HG02759 (cell line): ENCODE measurements at regions not wholly inside any gene's neighbourhood (a gene's known extent, or its start where the extent isn't known, plus 50 kb on each side); places are given as distances from the start of the nearest gene placed in this dataset.

Source experiments
- ATAC-seq: cut with Tn5 transposase; IDR thresholded peaks from one replicate; pipeline ENCODE4 v1.9.1; 2021; ENCODE audit warnings: mild to moderate bottlenecking, moderate library complexity; ENCODE audit not compliant: unreplicated experiment

DNA sequence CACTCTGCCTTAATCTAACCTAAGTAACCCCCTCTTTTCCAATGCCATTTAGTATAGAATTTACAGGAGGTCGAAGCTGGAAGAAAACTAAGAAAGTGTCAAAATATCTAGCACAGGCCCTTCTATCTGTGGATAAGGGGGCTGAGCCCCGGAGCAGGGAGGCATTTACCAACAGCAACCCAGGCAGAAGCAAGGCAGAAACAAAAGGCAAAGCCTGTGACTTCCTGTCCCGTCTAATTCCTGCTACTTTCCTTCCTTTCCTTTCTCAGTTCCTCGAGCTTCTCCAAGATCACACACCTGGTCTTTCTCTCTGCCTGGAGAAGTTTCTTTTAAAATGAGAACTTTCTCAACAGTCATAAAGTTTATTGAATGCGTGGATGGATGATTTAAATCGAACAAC lies 146.0 kb downstream of the FOXA2 start:
- ATAC-seq, result no peak

DNA sequence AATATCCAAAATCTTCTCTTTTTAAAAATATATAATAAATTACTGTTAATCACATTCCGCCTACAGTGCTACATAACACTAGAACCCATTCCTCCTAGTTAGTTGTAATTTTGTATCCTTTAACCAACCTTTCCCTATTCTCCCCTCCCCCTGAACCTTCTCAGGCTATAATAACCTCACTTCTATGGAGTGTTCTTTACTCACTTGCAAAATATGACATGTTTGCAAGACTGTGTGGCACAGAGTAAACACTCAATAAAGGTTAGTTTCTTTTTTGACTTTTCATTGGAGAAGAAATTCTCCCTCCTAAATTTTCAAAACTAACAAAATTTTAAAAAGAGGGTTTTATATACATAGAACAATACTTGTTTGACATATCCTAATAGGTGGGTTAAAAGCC lies 147.0 kb downstream of the FOXA2 start:
- no peak for ATAC-seq

DNA sequence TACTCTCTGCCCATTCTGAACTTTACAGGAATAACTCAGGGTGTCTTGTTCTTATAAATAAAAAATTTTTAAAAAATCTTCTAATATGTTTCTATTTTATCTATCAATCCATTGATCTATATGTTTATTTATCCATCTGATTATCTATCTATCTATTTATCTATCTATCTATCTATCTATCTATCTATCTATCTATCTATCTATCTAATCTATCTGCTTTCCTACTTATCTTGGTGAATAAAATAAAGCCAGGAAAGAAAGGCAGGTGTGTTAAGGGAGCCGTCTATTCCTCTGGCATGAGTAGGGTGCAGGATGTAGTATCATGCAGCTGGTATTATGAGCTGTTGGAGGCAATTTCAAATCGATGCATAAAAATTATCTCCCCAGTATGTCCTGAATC lies 153.0 kb downstream of the FOXA2 start:
- ATAC-seq, result no peak

DNA sequence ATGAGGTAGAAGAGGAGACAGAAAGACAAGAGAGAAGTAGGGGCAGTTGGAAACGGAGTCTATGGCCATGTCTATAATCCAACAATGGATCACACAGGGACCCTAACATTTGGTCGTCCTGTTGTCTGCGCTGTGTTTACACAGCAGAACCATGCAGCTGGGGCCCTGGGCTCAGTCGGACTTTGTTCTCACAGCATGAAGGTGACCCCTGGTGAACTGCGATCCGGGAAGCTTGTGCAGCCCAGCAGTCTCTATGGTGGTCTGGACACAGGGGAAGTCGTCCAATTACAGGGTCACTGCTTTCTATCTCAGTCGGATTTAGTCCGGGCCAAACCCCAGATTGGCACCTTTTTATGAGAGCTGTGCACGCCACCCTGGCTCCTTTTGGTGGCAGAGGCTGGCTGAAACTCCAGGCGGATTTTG lies 153.6 kb downstream of the FOXA2 start:
- no peak for ATAC-seq

DNA sequence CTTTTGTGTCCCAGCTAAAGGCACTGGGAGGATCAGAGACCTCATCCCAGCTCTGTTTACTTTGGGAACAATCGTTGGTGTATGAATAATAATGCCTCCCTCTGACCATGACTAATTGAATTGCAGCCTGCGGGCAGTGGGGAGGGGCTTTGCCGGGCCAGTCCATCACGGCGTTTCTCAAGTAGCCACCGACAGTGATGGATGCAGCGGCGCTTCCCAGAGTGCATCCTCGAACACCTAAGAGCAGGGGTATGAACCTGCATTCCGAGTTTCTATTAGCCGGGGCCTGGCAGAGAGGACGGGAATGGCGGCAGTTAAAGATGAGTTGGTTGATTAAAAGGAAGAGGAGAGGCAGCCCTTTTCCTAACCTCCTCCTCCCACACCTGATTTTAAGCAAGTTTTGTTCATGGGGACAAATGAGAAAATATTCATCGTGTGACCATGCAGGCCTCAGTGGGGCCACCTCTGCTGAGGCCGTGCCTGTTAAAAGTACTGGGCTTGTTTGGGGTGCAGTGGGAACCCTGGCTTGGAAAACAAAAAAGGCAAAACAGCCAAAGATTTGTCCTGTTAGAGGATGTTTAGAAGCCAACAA lies 154.1 kb downstream of the FOXA2 start:
- no peak for ATAC-seq

DNA sequence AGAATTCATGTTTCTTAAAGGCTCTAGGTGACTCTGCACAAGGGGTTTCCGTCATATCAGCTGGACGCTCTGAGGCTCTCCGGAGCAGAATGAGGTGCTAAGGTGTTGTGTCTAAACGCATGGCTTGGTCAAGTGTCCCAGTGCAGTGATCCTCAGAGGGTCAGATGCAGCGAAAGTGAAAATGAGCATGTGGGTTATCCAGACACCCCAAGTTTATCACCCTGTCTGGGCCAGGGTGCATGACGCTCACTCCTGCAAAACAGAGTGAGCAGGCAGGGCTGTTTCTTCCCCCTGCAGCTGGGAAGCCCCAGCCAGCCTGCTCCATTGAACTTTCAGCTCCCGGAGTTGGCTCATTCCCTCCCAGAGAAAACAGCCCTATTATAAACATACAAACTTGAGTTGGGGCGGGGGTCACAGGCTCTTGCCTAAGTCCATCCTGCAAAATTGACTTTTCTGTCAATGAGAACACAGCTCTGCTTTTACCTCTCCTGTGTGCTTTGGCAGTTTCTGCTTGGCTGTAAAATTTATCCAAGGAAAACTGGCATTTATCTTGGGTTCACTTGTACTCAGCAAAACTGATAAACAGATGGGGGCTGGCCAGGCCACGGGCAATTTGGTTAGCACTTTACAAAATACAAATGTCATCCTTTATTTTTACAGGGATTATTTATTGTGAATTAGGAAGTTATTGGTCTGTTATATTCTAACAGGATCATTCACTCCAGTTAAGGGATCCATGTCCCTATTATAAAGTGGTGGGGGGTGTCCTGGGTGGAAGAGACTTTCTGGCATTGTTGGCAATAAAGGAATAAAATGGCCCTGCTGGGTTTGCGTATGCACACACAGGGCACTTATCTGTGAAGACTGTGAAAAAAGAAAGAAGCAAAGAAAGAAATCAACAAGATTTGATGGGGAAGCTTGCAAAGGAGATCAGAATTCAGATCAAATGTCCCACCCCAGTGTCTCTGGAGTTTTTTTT lies 154.9 kb downstream of the FOXA2 start:
- ATAC-seq, result no peak

DNA sequence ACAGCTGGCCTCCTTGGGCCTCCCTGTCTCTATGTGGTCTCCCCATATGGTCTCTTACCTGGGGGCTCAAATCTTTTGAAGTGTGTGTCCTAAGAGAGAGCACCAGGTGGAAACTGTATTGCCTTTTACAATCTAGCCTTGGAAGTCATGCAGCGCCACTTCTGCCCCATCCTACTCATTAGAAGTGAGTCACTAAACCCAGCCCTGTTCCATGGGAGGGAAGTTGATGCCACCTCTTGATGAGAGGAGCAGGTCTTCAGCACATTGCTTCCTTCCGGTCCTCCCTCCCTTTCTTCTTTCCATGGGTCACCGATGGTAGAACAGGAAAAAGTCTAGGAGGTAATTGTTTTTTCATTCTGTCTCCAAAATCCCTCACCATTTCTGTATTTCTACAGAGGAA lies 156.3 kb downstream of the FOXA2 start:
- no peak for ATAC-seq

DNA sequence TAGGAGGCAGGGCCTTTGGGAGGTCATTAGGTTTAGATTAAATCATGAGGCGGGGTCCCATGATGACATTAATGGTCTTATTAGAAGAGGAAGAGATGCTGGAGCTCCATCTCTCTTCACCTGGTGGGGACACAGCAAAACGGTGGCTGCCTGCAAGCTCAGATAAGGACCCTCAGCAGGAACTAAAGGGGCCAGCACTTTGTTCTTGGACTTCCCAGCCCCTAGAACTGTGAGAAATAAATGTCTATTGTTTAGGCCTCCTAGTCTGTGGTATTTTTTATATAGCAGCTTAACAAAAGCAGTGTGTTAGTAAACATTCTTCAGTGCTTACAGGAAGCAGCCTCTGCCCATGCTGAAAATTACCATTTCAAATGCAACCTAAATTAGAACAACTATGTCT lies 157.6 kb downstream of the FOXA2 start:
- ATAC-seq, result no peak

DNA sequence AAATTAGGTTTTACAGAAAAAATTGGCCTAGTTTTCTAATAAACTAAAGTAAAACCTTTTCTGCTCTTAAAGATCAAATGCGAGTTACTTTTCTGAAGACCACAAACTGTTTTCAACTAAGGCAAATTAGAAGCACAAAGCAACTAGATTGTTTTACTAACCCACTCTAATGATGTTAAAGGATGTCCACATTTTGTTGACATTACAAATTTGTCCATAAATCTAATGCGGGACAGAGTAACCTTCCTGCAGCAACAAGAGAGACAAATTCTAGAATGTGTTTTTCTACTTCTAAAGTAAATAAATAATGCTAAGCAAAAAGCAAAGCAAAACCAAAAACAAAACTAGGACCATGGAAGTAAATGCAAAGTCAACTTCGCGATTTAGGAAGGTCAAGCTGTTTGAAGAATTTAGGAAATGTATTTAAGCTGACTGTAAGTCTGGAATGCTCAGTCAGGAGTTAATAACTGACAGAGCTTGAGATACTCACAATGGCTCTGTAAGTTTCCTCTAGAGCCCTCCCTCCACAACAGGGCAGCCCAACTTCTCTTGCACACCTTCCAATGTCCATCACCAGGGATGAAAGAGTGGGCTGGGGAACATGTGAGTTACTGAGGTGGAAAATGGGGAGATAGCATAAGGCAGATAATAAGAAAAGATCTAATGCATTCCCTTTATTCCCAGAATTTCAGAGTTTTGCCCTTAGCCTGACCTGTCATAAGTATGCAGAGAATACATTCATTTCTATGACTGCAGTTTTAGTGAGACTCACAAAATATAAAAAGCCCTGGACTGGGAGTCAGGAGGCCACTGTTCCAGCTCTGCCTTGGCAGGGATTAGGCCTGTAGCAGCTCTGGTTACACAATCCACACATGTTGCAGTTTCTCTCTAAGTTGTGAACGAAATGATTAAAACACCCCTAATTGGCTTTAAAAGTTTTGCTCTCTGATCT lies 158.8 kb downstream of the FOXA2 start:
- ATAC-seq, result no peak

DNA sequence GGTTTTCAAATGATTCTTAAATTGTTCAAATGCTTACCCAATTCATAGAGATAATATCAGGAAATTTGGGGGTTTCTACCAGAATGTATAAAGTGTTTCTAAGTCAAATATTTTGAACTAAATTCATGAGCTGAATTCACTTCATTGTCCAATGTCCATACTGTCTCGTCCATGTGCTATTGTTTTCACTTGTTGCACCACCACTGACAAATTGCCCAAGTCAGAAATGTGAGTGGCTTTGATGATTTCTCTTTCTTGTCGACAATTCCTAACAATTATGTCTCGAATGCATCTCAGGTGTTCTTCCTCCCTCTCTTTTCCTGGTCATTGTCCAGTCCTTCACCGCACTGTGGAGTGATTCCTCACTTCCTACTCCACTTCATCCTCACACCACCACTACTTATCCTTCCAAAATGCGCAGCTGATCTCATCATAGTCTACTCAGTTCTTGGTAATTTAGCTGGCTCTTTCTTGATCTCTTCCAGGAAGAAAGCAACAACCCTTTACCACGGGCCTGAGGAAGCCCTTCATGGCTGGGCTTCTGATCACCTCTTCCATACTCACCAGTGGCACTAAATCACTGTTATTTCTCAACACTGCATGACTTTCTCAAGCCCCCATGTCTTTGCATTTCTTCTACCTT lies 161.1 kb downstream of the FOXA2 start:
- ATAC-seq, result no peak

DNA sequence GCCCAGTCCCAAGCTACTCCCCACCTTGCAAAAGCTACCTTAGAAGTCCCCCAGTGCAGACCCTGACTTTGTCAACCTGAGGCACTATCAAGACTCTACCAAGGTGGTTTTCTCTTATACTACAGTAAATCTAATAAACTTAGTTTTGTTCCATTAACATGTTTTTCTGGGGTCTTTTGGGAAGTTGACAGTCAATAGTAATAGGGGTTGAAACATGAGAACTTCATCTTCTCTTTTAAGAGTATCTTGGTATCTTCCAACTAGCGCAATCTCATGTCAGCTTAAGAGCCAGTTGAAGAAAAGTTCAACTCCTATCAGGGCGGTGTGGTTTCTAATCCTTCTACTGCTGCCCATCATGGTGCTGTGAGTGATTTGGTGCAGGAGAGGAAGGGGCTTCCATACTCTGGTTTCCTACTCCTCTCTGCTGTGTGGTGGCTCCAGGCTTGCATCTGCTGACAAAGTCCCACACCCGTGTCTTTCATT lies 164.2 kb downstream of the FOXA2 start:
- no peak for ATAC-seq

DNA sequence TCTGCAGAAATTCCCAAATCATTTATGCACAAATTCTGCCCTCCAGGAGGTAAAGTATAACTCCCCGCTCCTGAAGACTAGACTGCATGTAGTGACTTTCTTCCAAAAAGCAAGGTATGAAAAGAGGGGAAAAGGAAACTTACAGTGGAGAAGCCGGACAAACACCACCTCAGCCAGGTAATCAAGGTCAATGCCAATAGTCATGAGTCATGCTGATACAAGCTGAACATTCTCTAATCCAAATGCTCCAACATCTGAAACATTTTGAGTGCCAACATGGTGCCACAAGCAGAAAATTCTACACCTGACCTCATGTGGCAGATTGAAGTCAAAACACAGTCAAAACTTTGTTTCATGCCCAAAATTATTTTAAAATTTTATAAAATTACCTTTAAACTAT lies 165.6 kb downstream of the FOXA2 start:
- no peak for ATAC-seq

DNA sequence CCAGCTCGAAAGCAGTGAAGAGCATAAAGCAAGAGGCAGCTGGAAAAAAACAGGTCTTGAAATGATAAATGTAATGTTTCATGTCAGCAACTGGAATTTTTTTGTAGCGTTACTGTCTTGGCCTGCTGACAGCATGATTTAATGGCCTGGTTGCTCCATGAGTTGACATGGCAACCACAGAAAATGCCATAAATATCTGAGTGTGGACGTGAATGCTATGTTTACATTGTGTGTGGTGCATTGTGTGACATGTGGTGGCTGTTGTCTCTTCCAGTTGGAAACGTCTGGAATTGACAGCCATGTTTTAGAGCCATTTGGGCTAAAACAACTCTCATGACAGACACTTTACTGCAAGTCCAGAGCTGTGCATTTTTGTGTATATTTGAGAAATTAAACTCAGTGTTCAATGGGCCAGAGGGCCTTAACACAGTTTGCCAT lies 170.0 kb downstream of the FOXA2 start:
- no peak for ATAC-seq

DNA sequence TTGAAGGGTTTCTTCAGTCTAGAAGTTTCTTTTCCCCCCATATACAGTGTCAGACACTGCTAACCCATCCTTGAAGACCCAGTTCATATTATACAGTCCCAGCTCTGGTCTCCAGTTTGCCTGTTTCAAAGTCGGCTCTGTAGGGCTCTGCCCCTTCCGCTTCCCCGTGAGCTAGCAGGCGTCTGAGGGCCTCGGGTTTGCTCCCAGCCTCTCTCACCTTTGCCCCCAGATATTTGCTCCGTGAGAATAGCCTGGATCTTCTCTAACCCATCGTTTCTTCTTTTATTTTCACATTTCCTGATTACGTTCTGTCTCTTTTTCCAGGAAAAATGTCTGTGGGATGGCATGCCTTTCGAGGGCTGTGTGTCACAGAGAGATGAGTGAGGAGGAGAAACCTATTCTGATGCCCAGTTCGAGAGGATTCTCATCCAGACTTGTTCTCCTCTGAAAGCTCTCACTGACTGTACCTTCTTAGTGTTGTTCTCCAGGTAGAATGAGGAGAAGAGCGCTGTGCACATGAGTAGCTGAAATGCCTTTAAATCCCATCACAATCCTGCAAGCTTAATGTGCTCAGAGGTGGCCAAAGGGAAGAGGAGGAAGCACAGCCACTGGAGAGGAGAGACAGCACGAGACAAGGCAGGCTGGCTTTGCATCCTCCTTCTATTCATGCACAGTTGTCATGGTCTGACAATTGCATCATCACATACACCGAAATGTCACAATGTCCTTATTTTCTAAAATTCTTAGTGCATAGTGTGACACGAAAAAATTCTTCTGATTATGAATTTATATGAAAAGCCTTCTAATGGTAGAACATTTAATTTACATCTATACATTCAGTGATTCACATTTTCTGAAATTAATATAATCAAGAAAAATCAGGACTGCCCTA lies 171.1 kb downstream of the FOXA2 start:
- no peak for ATAC-seq

DNA sequence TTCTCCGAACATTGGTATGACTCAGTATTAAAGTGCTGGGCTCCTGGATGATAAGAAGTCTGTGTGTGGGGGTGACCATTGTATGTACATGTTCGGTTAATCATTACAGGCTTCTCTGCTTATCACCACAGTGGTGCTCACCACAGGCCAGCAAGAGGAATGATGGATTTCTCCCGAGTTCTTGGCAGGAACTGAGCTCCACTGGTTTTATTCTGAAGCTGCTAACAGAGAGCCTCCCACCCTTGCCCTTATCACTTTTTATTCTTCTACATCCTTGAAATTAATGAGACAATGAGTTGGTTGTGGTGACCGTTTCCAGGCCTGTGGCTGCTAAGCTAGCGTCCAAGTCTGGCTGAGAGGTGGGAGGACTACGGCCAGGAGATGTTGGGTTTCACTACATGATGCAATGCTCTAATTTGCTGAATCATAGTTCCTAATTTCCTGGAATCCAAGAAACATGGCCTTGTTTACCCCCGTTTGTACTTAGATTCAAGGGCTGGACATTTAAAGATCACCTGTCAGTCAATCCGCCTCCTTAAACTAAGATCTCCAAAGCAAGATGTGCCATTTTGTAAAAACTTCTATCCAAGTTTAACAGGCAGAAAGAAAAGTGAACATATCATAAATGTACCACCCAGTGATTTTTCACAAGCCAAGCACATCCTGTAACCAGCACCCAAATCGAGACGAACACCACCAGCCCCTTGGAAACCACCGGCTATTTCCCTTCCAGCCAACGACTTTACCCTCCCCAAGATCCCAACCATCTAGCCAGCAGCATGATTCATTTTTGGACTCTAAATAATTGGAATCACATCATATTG lies 172.5 kb downstream of the FOXA2 start:
- no peak for ATAC-seq

DNA sequence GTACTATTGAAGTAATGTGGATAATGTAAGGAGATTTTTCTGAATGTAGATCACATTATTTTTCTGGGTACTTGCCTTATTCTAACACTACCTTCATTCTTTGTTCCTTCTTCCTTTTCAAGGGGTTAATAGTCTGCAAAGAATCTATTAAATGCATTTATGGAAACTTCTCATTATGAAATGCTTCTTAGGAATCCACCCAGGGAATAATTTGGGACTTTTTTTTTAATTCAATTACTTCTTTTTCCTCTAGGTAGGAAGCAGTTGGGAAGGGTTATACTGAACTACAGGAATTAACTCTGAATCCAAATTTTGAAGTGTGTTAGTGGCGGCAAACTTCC lies 173.1 kb downstream of the FOXA2 start:
- ATAC-seq, result no peak

DNA sequence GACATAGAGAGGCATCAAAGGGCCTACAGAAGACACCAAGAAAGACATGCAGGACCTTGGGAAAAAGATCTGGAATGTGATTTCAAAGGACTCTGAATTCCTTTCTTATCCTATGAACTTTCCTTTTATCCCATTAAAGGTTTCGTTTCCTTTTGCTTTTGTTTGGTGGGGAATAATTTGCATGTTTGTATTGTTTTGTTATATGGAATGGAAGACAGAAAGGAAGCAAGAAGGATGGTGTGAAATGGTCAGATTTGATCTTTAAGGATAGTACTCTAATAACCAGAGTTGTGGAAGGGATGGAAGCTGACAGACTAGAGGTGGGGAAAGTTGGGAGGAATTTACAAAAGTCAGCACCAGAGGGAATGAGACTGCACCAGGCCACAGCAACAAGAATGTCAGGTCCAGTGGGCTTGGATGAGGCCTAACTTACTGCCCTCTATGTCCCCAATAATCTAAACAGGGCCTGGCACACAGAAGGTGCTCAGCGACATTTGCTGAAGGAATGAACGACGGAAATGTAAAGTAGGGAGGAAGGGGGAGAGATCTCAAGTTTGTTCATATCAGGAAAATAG lies 173.7 kb downstream of the FOXA2 start:
- no peak for ATAC-seq
